ENCODE measurements at regions not wholly inside any gene's neighbourhood (a gene's known extent, or its start where the extent isn't known, plus 50 kb on each side); places are given as distances from the start of the nearest gene placed in this dataset.

DNA sequence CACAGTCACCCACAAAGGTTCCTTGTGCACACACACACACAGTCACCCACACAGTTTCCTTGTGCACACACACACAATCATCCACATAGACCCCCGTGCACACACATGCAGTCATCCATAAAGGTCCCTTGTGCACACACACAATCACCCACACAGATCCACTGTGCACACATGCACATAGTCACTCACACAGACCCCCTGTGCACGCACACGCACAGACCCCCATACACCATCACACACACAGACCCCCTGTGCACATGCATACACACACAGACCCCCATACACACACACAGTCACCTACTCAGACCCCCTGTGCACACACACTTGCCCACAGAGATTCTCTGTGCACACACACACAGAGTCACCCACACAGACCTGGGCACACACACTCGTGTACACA, 107.1 kb downstream of the HSPH1 start:
- H3K4me1 Mint-ChIP-seq, result peaks cover 0 to 3% (median 3%) of the 10 kb centered on the region in 3 donors
- no peak overlapping the region for H3K4me3 Mint-ChIP-seq
- H3K27ac Mint-ChIP-seq, result no peak overlapping the region
- H3K27me3 Mint-ChIP-seq, result peaks cover 20% of the 10 kb centered on the region
- H3K36me3 Mint-ChIP-seq, result no peaks in the 10 kb centered on the region
- H3K9me3 Mint-ChIP-seq, result no peaks in the 10 kb centered on the region

DNA sequence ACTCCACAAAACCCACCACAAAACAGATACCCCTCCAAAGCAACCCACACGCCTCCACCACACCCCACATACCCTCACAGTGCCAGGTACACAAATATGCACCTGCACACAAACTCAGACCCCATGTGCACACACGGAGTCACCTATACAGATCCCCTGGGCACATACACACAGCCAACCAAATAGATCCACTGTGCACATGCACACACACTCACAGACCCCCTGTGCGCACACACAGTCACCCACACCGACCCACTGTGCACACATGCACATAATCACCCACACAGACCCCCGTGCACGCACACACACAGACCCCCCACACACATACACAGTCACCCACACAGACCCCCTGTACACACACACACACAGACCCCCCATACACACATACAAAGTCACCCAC, 107.8 kb downstream of the HSPH1 start:
- Mint-ChIP-seq H3K9me3 (no peaks in the 10 kb centered on the region), H3K27ac (no peak overlapping the region), H3K27me3 (peaks cover 22% of the 10 kb centered on the region), H3K4me1 (peaks cover 0 to 3% (median 3%) of the 10 kb centered on the region in 3 donors), H3K4me3 (no peak overlapping the region), H3K36me3 (no peaks in the 10 kb centered on the region)

GRCh38 chr13:31053091-31053490, 108.6 kb downstream of the HSPH1 start:
- Mint-ChIP-seq H3K4me1 (peaks cover 0 to 3% (median 3%) of the 10 kb centered on the region in 3 donors), H3K4me3 (no peak overlapping the region), H3K36me3 (no peaks in the 10 kb centered on the region), H3K9me3 (no peaks in the 10 kb centered on the region), H3K27me3 (peaks cover 22% of the 10 kb centered on the region), H3K27ac (no peak overlapping the region)

- Mint-ChIP-seq H3K27ac (no peak overlapping the region), H3K36me3 (no peaks in the 10 kb centered on the region)
These were observed 109.2 kb downstream of the HSPH1 start for GRCh38 chr13:31052478-31052877.

GRCh38 chr13:31051999-31052398, 109.7 kb downstream of the HSPH1 start:
- Mint-ChIP-seq H3K36me3 (no peaks in the 10 kb centered on the region), H3K4me3 (no peak overlapping the region), H3K27ac (peak overlapping the region in 1 of 3 donors; percentile 15), H3K4me1 (peaks cover 0 to 3% (median 3%) of the 10 kb centered on the region in 3 donors), H3K9me3 (no peaks in the 10 kb centered on the region), H3K27me3 (peaks cover 22% of the 10 kb centered on the region)

More at GRCh38 chr13:31052478-31052877, 109.2 kb downstream of the HSPH1 start:
- Mint-ChIP-seq H3K4me3 (no peak overlapping the region), H3K27me3 (peaks cover 22% of the 10 kb centered on the region), H3K9me3 (no peaks in the 10 kb centered on the region), H3K4me1 (peaks cover 0 to 3% (median 3%) of the 10 kb centered on the region in 3 donors)

DNA sequence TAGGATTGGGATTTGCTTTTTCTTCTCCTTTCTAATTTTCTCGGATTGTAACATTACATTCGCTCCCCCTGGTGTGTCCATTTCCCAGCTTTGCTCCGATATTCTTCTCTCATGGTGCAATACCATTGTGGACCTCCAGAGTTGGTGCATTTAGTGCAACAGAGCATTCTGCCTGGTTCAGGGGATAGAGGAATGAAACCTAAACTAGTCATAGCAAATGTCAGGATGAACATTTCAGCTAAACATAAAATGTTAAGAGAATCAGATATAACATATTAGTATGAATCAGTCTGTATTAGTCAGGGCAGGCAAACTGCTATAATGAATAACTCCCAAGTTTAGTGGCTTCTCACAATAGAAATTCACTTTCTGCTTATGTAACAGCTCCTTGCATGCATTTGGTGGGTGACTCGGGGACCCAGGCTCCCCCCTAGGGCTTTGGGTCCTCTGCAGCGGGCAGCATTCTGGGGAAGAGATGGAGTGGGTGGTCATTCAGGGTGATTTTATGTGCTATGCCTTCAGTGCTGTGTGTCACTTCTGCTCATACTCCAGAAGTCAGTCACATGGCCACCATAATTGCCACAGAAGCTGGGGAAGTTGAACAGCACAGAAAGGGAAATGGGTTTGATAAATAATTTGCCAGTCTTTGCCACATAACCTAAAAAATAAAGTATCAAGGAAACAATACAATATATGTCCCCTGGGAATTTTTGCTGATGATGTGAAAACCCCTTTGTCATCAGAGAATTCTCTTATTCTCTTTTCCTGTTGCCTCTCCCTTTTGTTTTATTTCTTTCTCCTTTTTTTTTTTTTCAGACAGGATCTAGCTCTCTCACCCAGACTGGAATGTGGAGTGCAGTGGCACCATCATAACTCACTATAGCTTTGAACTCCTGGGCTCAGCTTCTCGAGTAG, 111.0 kb downstream of the HSPH1 start:
- Mint-ChIP-seq H3K36me3 (no peaks in the 10 kb centered on the region), H3K4me1 (peaks cover 0 to 3% (median 3%) of the 10 kb centered on the region in 3 donors), H3K27ac (no peak overlapping the region), H3K27me3 (peaks cover 18% of the 10 kb centered on the region), H3K4me3 (no peak overlapping the region), H3K9me3 (no peaks in the 10 kb centered on the region)

- Mint-ChIP-seq H3K9me3 (no peaks in the 10 kb centered on the region), H3K36me3 (no peaks in the 10 kb centered on the region), H3K27me3 (peaks cover 18% of the 10 kb centered on the region), H3K4me1 (peaks cover 0 to 4% (median 3%) of the 10 kb centered on the region in 3 donors), H3K4me3 (no peak overlapping the region), H3K27ac (no peak overlapping the region)
These were observed 111.9 kb downstream of the HSPH1 start for GRCh38 chr13:31049833-31050232.

- peaks cover 2% of the 10 kb centered on the region for H3K36me3 Mint-ChIP-seq
- H3K4me3 Mint-ChIP-seq, result no peak overlapping the region
- H3K27me3 Mint-ChIP-seq, result peaks cover 23% of the 10 kb centered on the region
- H3K9me3 Mint-ChIP-seq, result no peaks in the 10 kb centered on the region
- no peak overlapping the region for H3K27ac Mint-ChIP-seq
- peaks cover 5 to 9% (median 8%) of the 10 kb centered on the region in 3 donors for H3K4me1 Mint-ChIP-seq
These were observed 112.6 kb downstream of the HSPH1 start for GRCh38 chr13:31049083-31049482.

- Mint-ChIP-seq H3K9me3 (no peaks in the 10 kb centered on the region), H3K4me3 (no peak overlapping the region), H3K4me1 (peaks cover 5 to 9% (median 8%) of the 10 kb centered on the region in 3 donors), H3K36me3 (peaks cover 2% of the 10 kb centered on the region), H3K27me3 (peaks cover 27% of the 10 kb centered on the region), H3K27ac (no peak overlapping the region)
These were observed 113.2 kb downstream of the HSPH1 start for GRCh38 chr13:31048521-31048920.

DNA sequence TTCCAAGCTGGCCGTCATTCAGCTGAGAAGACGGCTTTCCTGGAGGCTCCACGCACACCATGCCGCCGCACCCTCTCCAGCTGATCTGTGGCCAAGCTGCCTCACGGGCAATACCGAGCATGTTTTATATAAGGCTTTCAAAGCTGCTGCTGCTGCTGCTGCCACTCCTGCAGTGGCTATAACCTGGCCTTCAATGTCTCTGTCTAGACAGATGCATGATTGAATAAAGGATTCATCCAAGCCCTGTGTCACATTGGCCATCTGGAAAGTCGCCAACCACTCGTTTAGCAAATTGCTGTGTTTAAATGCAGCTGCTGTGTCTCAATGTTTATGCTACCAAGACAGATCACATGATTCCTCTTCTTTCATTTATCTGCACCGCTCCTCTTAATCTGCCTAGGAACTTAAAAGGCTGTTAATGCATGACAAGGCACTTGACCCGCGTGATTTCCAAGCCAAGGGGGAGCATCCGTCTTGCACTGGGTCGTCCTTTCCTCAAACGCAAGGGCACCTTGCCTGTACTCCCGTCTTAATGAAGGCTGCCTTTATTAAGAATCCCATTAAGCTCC, 114.3 kb downstream of the TEX26 start:
- peaks cover 35% of the 10 kb centered on the region for H3K27me3 Mint-ChIP-seq
- H3K36me3 Mint-ChIP-seq, result peaks cover 2% of the 10 kb centered on the region
- H3K4me1 Mint-ChIP-seq, result peaks cover 13 to 16% (median 13%) of the 10 kb centered on the region in 3 donors
- H3K27ac Mint-ChIP-seq, result no peak overlapping the region
- no peak overlapping the region for H3K4me3 Mint-ChIP-seq
- H3K9me3 Mint-ChIP-seq, result peaks cover 0 to 2% (median 0%) of the 10 kb centered on the region in 3 donors

DNA sequence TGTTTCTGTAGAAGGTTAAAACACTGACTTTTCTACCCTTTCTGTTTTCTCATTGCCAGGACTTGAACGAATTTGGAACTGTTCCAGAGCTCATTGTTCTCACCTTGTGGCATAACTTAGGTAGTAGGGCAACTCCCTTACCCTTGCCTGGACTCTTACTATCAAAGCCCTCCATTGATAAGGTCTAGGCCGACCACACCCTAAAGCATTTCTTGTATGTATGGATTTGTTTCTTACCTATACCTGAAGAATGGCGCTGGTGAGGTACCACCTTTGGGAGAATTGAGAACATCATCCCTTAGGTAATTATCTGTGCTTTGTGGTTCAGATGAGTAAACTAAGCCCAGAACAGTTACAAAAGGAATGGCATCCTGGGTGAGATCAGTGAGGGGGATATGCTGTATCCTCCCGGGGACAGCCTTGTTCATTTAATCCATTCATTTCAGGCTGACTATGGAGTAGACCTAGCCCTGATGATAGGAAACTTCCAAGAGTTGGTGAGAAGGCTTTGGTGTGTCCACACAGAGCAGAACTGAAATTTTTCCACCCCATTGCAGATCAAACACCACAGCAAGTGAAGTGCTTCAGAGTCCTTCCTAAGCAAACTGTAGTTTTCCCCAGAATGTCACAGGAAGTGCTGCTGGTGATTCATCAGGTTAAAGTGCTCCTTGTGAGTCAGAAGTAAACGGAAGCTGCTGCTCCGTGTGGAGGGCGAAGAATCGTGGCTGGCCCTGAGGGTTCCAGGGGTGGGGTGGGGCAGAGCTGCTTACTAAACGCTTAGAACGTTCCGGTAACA, 113.0 kb downstream of the TEX26 start:
- Mint-ChIP-seq H3K4me3 (no peak overlapping the region), H3K27me3 (peaks cover 31% of the 10 kb centered on the region), H3K9me3 (peaks cover 0 to 2% (median 0%) of the 10 kb centered on the region in 3 donors), H3K36me3 (peaks cover 2% of the 10 kb centered on the region), H3K27ac (no peak overlapping the region), H3K4me1 (peaks cover 11 to 13% (median 13%) of the 10 kb centered on the region in 3 donors)

GRCh38 chr13:31044364-31045285, 112.2 kb downstream of the TEX26 start:
- Mint-ChIP-seq H3K27me3 (peaks cover 32% of the 10 kb centered on the region), H3K4me1 (peaks cover 14 to 18% (median 15%) of the 10 kb centered on the region in 3 donors), H3K27ac (no peak overlapping the region), H3K36me3 (peaks cover 2% of the 10 kb centered on the region), H3K9me3 (peaks cover 0 to 2% (median 0%) of the 10 kb centered on the region in 3 donors), H3K4me3 (peak overlapping the region in 2 of 4 donors; percentile 43 to 82)

DNA sequence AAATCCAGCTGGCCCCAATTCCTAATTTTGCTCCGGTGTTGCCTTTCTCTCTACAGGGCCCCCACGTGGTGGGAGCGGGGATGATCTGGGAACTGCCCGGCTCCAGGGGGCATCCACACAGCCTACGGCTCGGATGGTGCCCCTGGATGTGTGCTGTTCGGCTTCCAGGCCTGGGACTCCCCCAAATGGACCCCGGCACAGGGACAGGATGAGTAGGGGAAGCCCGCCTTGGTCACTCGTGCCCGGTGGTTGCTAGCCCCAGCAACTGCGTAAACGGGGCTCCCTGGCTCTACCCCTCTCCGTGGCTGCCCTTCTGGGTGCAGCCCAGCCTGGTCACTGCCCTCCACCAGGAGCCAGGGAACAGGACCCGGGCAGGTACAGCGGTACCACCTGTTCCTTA, 111.5 kb downstream of the TEX26 start:
- Mint-ChIP-seq H3K36me3 (peaks cover 2% of the 10 kb centered on the region), H3K27ac (no peak overlapping the region), H3K9me3 (peaks cover 0 to 2% (median 0%) of the 10 kb centered on the region in 3 donors), H3K4me1 (peaks cover 21 to 25% (median 22%) of the 10 kb centered on the region in 3 donors), H3K4me3 (peak overlapping the region in 1 of 4 donors; percentile 82), H3K27me3 (peaks cover 37% of the 10 kb centered on the region)

All from IgD-negative memory B cell (primary cell).